ENCODE measurements at regions not wholly inside any gene's neighbourhood (a gene's known extent, or its start where the extent isn't known, plus 50 kb on each side); places are given as distances from the start of the nearest gene placed in this dataset.
"Not testable (repeated sequence)": the region's sequence is repeated elsewhere in the genome, so short reads cannot be mapped to it uniquely, and the experiment has no call there.

DNA sequence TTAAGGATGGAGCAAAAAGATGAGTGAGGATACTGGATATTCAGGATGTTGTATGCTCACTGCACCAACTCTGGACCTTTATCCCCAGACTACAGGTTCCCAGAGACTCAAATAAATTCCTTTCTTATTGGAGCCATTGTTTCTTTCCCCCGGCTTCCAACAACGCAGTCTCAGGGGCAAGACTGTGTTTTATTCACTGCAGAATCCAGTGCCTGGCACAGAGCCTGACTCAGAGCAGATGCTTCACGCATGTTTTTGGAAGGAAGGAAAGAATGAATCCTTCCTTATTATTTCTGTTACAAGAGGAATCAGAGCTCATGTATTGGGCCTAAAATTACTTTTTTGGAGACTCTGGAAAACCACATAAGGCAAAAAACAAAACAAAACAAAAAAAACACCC lies 96.0 kb upstream of the VGLL4 start:
- no peak overlapping the region for H3K27ac Mint-ChIP-seq
- H3K4me3 Mint-ChIP-seq = no peak overlapping the region
- DNase-seq = no peak
- H3K9me3 Mint-ChIP-seq = no peaks in the 10 kb centered on the region
- H3K36me3 Mint-ChIP-seq = no peaks in the 10 kb centered on the region
- H3K27me3 Mint-ChIP-seq = peaks cover 0 to 7% of the 10 kb centered on the region in 2 donors
- ATAC-seq (replicated peaks) = no peak
- no peaks in the 10 kb centered on the region for H3K4me1 Mint-ChIP-seq

GRCh38 chr3:11739123-11739522 lies 95.4 kb upstream of the VGLL4 start:
- no peak overlapping the region for H3K4me3 Mint-ChIP-seq
- no peaks in the 10 kb centered on the region for H3K4me1 Mint-ChIP-seq
- DNase-seq (no peak), ATAC-seq (replicated peaks) (no peak)
- H3K27ac Mint-ChIP-seq = no peak overlapping the region
- no peaks in the 10 kb centered on the region for H3K36me3 Mint-ChIP-seq
- H3K27me3 Mint-ChIP-seq = peaks cover 0 to 7% of the 10 kb centered on the region in 2 donors
- H3K9me3 Mint-ChIP-seq = no peaks in the 10 kb centered on the region

DNA sequence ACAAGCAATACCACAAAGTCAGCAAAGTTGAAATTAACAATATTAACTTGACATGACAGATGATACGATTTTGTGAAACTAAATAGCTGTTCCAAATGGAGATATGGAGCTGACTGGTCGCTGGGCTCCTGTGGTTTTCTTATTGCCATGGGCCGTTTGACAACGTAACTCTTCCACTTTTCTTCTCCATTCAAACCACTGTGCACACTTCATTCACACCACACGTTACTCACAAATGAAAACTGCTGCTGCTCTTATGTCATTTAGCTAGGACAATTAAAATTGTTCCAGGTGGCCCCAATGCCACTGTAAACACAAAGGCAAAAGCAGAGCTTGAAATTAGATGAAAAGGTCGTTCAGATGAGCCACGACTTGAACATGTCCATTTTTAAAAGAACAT lies 94.0 kb upstream of the VGLL4 start:
- no peak overlapping the region for H3K4me3 Mint-ChIP-seq
- H3K36me3 Mint-ChIP-seq = no peaks in the 10 kb centered on the region
- no peak overlapping the region for H3K27ac Mint-ChIP-seq
- H3K27me3 Mint-ChIP-seq = peaks cover 0 to 7% of the 10 kb centered on the region in 2 donors
- DNase-seq (no peak), ATAC-seq (replicated peaks) (no peak)
- no peaks in the 10 kb centered on the region for H3K4me1 Mint-ChIP-seq
- H3K9me3 Mint-ChIP-seq = no peaks in the 10 kb centered on the region

GRCh38 chr3:11736136-11736833 lies 92.6 kb upstream of the VGLL4 start:
- Mint-ChIP-seq H3K4me3 (no peak overlapping the region), H3K9me3 (no peaks in the 10 kb centered on the region), H3K27ac (no peak overlapping the region), H3K27me3 (peaks cover 8 to 14% of the 10 kb centered on the region in 2 donors), H3K4me1 (no peaks in the 10 kb centered on the region), H3K36me3 (no peaks in the 10 kb centered on the region)
- ATAC-seq (replicated peaks) (no peak), DNase-seq (no peak)

GRCh38 chr3:11735638-11736037 lies 91.9 kb upstream of the VGLL4 start:
- H3K27ac Mint-ChIP-seq = no peak overlapping the region
- ATAC-seq (replicated peaks) (no peak), DNase-seq (no peak)
- H3K9me3 Mint-ChIP-seq = no peaks in the 10 kb centered on the region
- H3K4me1 Mint-ChIP-seq = no peaks in the 10 kb centered on the region
- no peaks in the 10 kb centered on the region for H3K36me3 Mint-ChIP-seq
- peaks cover 8 to 16% of the 10 kb centered on the region in 2 donors for H3K27me3 Mint-ChIP-seq
- H3K4me3 Mint-ChIP-seq = no peak overlapping the region

- ATAC-seq (replicated peaks); DNase-seq; H3K4me3 Mint-ChIP-seq; H3K36me3 Mint-ChIP-seq; H3K9me3 Mint-ChIP-seq; H3K27ac Mint-ChIP-seq; H3K4me1 Mint-ChIP-seq: not testable (repeated sequence)
- H3K27me3 Mint-ChIP-seq = peaks cover 8 to 17% of the 10 kb centered on the region in 2 donors
Measured at GRCh38 chr3:11735111-11735510, 91.4 kb upstream of the VGLL4 start.

DNA sequence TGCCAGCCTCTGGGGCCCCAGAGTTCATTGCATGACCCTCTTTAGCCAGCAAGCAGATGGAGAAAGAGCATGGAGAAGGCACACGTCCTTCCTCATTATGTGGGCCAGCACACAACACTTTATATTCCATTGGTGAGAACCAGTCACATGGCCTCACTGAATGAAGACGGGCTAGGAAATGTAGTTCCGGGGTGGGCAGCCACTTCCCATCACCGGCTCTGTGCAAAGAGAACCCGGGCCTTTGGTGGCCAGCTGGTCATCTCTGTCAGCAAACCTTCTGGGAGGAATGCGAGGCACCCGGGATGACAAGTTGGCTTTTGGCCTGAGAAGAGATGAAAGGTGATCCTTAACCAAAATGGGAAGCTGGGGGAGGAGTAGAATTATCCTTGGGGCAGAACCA lies 90.2 kb upstream of the VGLL4 start:
- H3K9me3 Mint-ChIP-seq = no peaks in the 10 kb centered on the region
- no peak overlapping the region for H3K27ac Mint-ChIP-seq
- DNase-seq (no peak), ATAC-seq (replicated peaks) (no peak)
- H3K36me3 Mint-ChIP-seq = no peaks in the 10 kb centered on the region
- peaks cover 8 to 12% of the 10 kb centered on the region in 2 donors for H3K27me3 Mint-ChIP-seq
- no peaks in the 10 kb centered on the region for H3K4me1 Mint-ChIP-seq
- no peak overlapping the region for H3K4me3 Mint-ChIP-seq

DNA sequence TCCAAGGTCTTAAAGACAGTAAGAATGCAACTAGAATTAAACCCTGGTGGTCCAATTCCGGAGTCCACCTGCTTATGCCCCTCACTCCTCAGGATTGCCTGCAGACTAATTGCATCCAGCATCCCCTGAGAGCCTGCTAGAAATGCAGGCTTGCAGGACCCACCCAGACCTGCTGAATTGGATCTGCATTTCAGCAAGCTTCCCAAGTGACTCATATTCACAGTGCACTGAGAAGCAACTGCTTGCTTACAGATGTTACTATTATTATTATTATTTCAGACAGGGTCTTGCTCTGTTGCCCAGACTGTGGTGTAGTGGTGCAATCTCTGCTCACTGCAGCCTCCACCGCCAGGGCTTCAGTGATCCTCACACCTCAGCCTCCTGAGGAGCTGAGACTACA lies 83.5 kb upstream of the VGLL4 start:
- H3K4me3 Mint-ChIP-seq = no peak overlapping the region
- peaks cover 0 to 2% of the 10 kb centered on the region in 2 donors for H3K9me3 Mint-ChIP-seq
- no peaks in the 10 kb centered on the region for H3K36me3 Mint-ChIP-seq
- DNase-seq (no peak), ATAC-seq (replicated peaks) (no peak)
- no peak overlapping the region for H3K27ac Mint-ChIP-seq
- H3K27me3 Mint-ChIP-seq = peaks cover 9 to 15% of the 10 kb centered on the region in 2 donors
- H3K4me1 Mint-ChIP-seq = peaks cover 3 to 12% of the 10 kb centered on the region in 2 donors

DNA sequence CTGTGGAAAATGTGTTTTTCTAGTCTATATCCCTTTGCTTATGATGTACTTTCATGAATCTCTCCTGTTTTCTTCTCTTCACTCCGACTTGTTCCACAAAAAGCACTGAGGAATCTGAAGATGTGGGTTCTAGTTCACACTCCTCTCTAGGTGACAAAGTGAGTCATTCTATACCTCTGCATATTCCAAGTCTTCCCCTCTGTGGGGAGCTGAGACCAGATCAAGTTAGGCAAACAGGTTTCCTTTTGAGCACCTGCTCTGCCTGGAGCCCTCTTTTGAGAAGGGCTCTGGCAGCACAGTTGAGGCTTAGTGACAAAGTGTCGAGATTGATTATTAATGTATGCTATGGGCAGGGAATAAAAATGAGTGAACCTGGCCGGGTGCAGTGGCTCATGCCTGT lies 82.4 kb upstream of the VGLL4 start:
- H3K4me3 Mint-ChIP-seq = no peak overlapping the region
- no peaks in the 10 kb centered on the region for H3K36me3 Mint-ChIP-seq
- H3K27me3 Mint-ChIP-seq = peaks cover 7 to 20% of the 10 kb centered on the region in 2 donors
- ATAC-seq (replicated peaks) (no peak), DNase-seq (no peak)
- H3K9me3 Mint-ChIP-seq = peaks cover 0 to 2% of the 10 kb centered on the region in 2 donors
- peaks cover 3 to 12% of the 10 kb centered on the region in 2 donors for H3K4me1 Mint-ChIP-seq
- no peak overlapping the region for H3K27ac Mint-ChIP-seq

DNA sequence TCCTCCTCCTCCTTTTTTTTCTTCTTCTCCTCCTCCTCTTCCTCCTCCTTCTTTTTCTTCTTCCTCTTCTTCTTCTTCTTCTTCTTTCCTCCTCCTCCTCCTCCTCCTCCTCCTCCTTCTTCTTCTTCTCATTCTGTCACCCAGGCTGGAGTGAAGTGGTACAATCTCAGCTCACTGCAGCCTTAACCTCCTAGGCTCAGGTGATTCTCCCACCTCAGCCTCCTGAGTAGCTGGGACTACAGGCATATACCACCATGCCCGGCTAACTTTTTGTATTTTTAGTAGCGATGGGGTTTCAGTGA lies 81.6 kb upstream of the VGLL4 start:
- Mint-ChIP-seq H3K4me1 (peaks cover 6 to 19% of the 10 kb centered on the region in 2 donors), H3K4me3 (peak overlapping the region; percentile 19 to 22)
- ATAC-seq (replicated peaks) = not testable (repeated sequence)

DNA sequence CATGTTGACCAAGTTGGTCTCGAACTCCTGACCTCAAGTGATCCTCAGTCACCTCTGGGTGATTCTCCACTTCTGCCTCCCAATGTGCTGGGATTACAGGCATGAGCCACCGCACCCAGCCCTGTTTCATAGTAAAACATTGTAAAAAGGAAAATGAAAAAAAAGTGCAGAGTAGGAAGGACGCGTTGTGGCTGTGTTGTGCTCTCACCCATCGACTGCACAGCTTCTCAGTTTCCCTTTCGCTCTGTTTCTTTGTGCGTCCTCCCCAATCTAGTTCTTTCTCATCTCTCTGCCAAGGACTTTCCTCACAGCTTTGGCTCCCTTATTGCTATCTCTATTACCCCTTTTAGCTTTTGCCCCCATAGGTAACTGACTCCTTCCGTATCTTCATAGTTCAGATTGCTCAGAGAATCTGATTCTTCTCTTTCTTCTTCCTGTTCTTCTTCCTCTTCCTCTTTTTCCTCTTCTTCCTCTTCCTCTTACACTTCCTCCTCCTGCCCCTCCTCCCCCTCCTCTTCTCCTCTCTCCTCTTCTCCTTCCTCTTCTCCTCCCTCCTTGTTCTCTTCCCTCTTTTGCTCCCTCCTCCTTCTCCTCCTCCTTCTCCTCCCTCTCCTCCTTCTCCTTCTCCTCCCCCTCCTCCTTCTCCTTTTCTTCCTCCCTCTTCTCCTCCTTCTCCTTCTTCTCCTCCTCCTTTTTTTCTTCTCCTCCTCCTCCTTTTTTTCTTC lies 81.1 kb upstream of the VGLL4 start:
- DNase-seq (no peak), ATAC-seq (replicated peaks) (peak in 1 of 2 donors; percentile 23)
- peaks cover 7 to 21% of the 10 kb centered on the region in 2 donors for H3K4me1 Mint-ChIP-seq
- H3K9me3 Mint-ChIP-seq = peaks cover 0 to 2% of the 10 kb centered on the region in 2 donors
- H3K4me3 Mint-ChIP-seq = peak overlapping the region; percentile 20 to 34
- H3K27ac Mint-ChIP-seq = no peak overlapping the region
- no peaks in the 10 kb centered on the region for H3K36me3 Mint-ChIP-seq
- H3K27me3 Mint-ChIP-seq = peaks cover 4 to 28% of the 10 kb centered on the region in 2 donors

More for the DNA sequence above, 81.6 kb upstream of the VGLL4 start:
- not testable (repeated sequence) for H3K9me3 Mint-ChIP-seq, H3K36me3 Mint-ChIP-seq, DNase-seq, H3K27ac Mint-ChIP-seq
- peaks cover 4 to 26% of the 10 kb centered on the region in 2 donors for H3K27me3 Mint-ChIP-seq

GRCh38 chr3:11721479-11721878 lies 77.8 kb upstream of the VGLL4 start:
- ATAC-seq (replicated peaks) = no peak
- H3K27me3 Mint-ChIP-seq = peaks cover 4 to 28% of the 10 kb centered on the region in 2 donors
- H3K4me3 Mint-ChIP-seq = no peak overlapping the region

DNA sequence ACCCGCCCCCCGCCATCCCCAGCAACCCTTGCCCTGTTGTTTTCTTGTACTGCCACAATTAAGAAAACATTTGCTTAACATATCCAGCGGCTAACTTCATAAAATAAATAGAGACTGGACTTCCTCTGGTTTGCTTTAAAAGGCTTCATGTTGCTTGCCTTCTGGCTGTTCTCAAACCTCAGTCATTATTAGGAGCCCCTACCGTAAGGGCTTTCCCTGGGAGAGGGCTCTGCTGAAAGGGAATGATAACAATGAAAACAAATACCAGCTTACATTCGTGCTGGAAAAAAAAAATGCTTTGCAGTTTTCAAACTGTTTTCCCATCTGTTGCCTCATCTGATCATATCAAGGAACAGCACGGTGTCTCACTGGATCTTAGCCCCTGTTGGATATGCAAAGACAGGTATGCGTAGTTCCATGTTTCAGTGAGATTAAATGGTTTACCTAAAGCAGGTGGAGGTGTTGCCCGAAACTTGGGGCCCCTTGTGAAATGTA lies 77.2 kb upstream of the VGLL4 start:
- Mint-ChIP-seq H3K4me3 (peak overlapping the region; percentile 91), H3K27ac (no peak overlapping the region), H3K4me1 (peaks cover 9 to 32% of the 10 kb centered on the region in 2 donors), H3K27me3 (peaks cover 4 to 28% of the 10 kb centered on the region in 2 donors), H3K9me3 (peaks cover 0 to 2% of the 10 kb centered on the region in 2 donors), H3K36me3 (no peaks in the 10 kb centered on the region)
- ATAC-seq (replicated peaks) = no peak
- no peak for DNase-seq

More at GRCh38 chr3:11721479-11721878, 77.8 kb upstream of the VGLL4 start:
- Mint-ChIP-seq H3K27ac (no peak overlapping the region), H3K36me3 (no peaks in the 10 kb centered on the region), H3K9me3 (peaks cover 0 to 2% of the 10 kb centered on the region in 2 donors), H3K4me1 (peaks cover 9 to 32% of the 10 kb centered on the region in 2 donors)
- no peak for DNase-seq

DNA sequence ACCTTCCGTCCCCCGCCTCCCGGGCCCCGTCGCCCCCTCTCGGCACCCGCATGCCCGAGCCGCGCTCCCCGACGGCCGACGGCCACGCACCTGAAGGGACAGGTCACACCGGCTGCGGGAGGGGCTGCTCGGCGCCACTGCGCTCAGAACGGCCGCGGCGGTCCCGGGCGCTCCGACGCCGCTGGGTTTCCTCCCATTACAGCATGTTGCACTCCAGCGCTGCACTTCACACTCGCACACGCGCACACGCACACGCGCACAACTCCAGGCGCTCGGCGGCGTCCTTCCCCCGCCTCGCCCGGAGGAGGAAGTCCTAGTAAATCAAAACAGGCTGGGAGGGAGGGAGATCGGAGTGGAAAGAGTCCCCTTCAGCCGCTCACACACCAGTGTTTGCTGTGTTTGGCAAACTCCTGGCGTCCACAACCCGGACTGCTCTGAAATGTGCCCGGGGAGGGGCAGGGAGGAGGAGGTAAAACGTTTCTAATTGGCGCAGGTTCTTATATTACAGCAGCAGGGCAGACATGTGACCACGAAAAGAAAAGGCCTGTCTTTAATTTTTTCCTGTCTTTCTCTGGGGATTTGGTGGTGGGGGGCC lies 76.7 kb upstream of the VGLL4 start:
- ATAC-seq (replicated peaks) (peak; percentile 48 to 52), DNase-seq (peak; percentile 34)
- Mint-ChIP-seq H3K4me3 (peak overlapping the region; percentile 91), H3K27ac (peak overlapping the region; percentile 88), H3K36me3 (no peaks in the 10 kb centered on the region), H3K4me1 (peaks cover 9 to 30% of the 10 kb centered on the region in 2 donors), H3K27me3 (peaks cover 3 to 26% of the 10 kb centered on the region in 2 donors), H3K9me3 (peaks cover 0 to 2% of the 10 kb centered on the region in 2 donors)
